ENCODE measurements at regions not wholly inside any gene's neighbourhood (a gene's known extent, or its start where the extent isn't known, plus 50 kb on each side); places are given as distances from the start of the nearest gene placed in this dataset.

- no peak overlapping the region for H3K27ac ChIP-seq (ENCODE audit: insufficient read depth, low read depth, low read length)
- H3K9ac ChIP-seq (replicated peaks; ENCODE audit: extremely low read depth, insufficient read depth, low read length), result no peak overlapping the region
- dilution Hi-C loops (cut with MboI; ENCODE audit: extremely low pct_ligation_motif_present, low sequenced_read_pairs) (no loop called here), intact Hi-C loops (cut with micrococcal nuclease) (no loop called here)
- no peak overlapping the region for H3K4me3 ChIP-seq (replicated peaks in 1 of 3; ENCODE audit: insufficient read depth in 1 of 3, low read depth in 1 of 3, low read length in 3 of 3)
- no peak for DNase-seq (ENCODE audit: low read depth, low spot score)
- BruUV-seq (replicated peaks), result no TSS peak
- no peaks in the 10 kb centered on the region for H3K79me2 ChIP-seq (ENCODE audit: control insufficient read depth, insufficient read depth, low read length)
- CTCF ChIA-PET, result no interaction called here
- no peaks in the 10 kb centered on the region for H3K27me3 ChIP-seq (ENCODE audit: control insufficient read depth in 2 of 2, insufficient read depth in 2 of 2, low read length in 2 of 2)
- no peaks in the 10 kb centered on the region for H3K4me1 ChIP-seq (ENCODE audit: control insufficient read depth, extremely low read depth, insufficient read depth, low read length)
- H3K9me1 ChIP-seq (replicated peaks; ENCODE audit: control insufficient read depth, extremely low read depth, insufficient read depth, low read length), result no peaks in the 10 kb centered on the region
- no peaks in the 10 kb centered on the region for H3K36me3 ChIP-seq (ENCODE audit: control insufficient read depth in 2 of 2, extremely low read depth in 1 of 2, insufficient read depth in 2 of 2, low read length in 2 of 2)
- no peak for FAIRE-seq
- H4K20me1 ChIP-seq (replicated peaks; ENCODE audit: control insufficient read depth, extremely low read depth, insufficient read depth, low read length), result no peaks in the 10 kb centered on the region
- peaks cover 3% of the 10 kb centered on the region for H3K9me3 ChIP-seq (replicated peaks; ENCODE audit: control insufficient read depth, insufficient read depth, low read length)
- no peak overlapping the region for H2AFZ ChIP-seq (ENCODE audit: low read depth, low read length)
- no peak overlapping the region for H3K4me2 ChIP-seq (ENCODE audit: insufficient read depth, low read length)
- POLR2A ChIA-PET, result no interaction called here
- TF ChIP-seq POLR2AphosphoS5 (IDR thresholded peaks at IDR 0.05; ENCODE audit: insufficient read depth, low read depth, low read length), result no peak
Measured at GRCh38 chr6:114514170-114514569, 171.3 kb upstream of the HS3ST5 start.

DNA sequence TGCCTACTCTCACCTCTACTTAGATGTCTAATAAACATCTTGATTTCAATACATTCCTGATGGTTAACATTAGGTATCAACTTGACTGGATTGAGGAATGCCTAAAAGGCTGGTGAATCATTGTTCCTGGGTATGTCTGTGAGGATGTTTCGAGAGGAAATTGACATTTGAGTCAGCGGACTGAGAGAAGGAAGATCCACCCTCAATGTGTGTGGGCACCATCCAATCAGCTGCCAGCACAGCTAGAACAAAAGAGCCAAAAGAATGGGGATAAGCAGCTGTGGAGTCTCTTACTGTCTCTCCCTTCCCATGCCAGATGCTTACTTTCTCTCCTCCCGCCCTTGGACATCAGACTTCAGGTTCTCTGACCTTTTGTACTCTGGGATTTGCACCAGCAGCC is 128.6 kb upstream of the HS3ST5 start:
- dilution Hi-C loops (cut with MboI; ENCODE audit: extremely low pct_ligation_motif_present, low sequenced_read_pairs), result no loop called here
- no peaks in the 10 kb centered on the region for H3K79me2 ChIP-seq (ENCODE audit: control insufficient read depth, insufficient read depth, low read length)
- no peaks in the 10 kb centered on the region for H3K9me3 ChIP-seq (replicated peaks; ENCODE audit: control insufficient read depth, insufficient read depth, low read length)
- H3K36me3 ChIP-seq (ENCODE audit: control insufficient read depth in 2 of 2, extremely low read depth in 1 of 2, insufficient read depth in 2 of 2, low read length in 2 of 2), result no peaks in the 10 kb centered on the region
- FAIRE-seq (no peak), DNase-seq (ENCODE audit: low read depth, low spot score) (no peak)
- no peak overlapping the region for H3K27ac ChIP-seq (ENCODE audit: insufficient read depth, low read depth, low read length)
- no peaks in the 10 kb centered on the region for H3K4me1 ChIP-seq (ENCODE audit: control insufficient read depth, extremely low read depth, insufficient read depth, low read length)
- TF ChIP-seq GATA2 (IDR thresholded peaks at IDR 0.05; ENCODE audit: insufficient read depth, insufficient read length, low read depth, low read length) (no peak), POLR2A (IDR thresholded peaks at IDR 0.05; ENCODE audit: low read depth, low read length) (no peak), POLR2AphosphoS5 (IDR thresholded peaks at IDR 0.05; ENCODE audit: insufficient read depth, low read depth, low read length) (no peak), FOS (IDR thresholded peaks at IDR 0.05; ENCODE audit: borderline replicate concordance, insufficient read depth, low read length) (no peak), MYC (IDR thresholded peaks at IDR 0.05; ENCODE audit: low read depth, low read length) (no peak), CTCF (IDR thresholded peaks at IDR 0.05; ENCODE audit: extremely low read depth in 1 of 2, insufficient read depth in 1 of 2, low read depth in 1 of 2, low read length in 2 of 2) (no peak), JUN (IDR thresholded peaks at IDR 0.05; ENCODE audit: borderline replicate concordance, insufficient read depth, insufficient read length, low read depth) (no peak), EZH2 (IDR thresholded peaks at IDR 0.05; ENCODE audit: borderline replicate concordance, low read depth, low read length, severe bottlenecking) (no peak), MAX (IDR thresholded peaks at IDR 0.05; ENCODE audit: insufficient read depth, insufficient read length) (no peak)
- ChIA-PET POLR2A (no interaction called here), CTCF (no interaction called here)
- H4K20me1 ChIP-seq (replicated peaks; ENCODE audit: control insufficient read depth, extremely low read depth, insufficient read depth, low read length), result no peaks in the 10 kb centered on the region
- no peak overlapping the region for H3K9ac ChIP-seq (replicated peaks; ENCODE audit: extremely low read depth, insufficient read depth, low read length)
- no peaks in the 10 kb centered on the region for H3K9me1 ChIP-seq (replicated peaks; ENCODE audit: control insufficient read depth, extremely low read depth, insufficient read depth, low read length)
- no peak overlapping the region for H2AFZ ChIP-seq (ENCODE audit: low read depth, low read length)
- H3K4me3 ChIP-seq (replicated peaks in 1 of 3; ENCODE audit: insufficient read depth in 1 of 3, low read depth in 1 of 3, low read length in 3 of 3), result no peak overlapping the region
- H3K27me3 ChIP-seq (ENCODE audit: control insufficient read depth in 2 of 2, insufficient read depth in 2 of 2, low read length in 2 of 2), result no peaks in the 10 kb centered on the region
- intact Hi-C loops (cut with micrococcal nuclease), result no loop called here
- no TSS peak for BruUV-seq (replicated peaks)
- H3K4me2 ChIP-seq (ENCODE audit: insufficient read depth, low read length), result no peak overlapping the region
